ENCODE measurements at regions not wholly inside any gene's neighbourhood (a gene's known extent, or its start where the extent isn't known, plus 50 kb on each side); places are given as distances from the start of the nearest gene placed in this dataset.

GRCh38 chr4:34193451-34194154 lies 2050.7 kb downstream of the ARAP2 start:
- peak; percentile 47 for DNase-seq (ENCODE audit: low read depth)

- no peak for DNase-seq (ENCODE audit: low read depth)
These were observed 2049.7 kb downstream of the ARAP2 start for GRCh38 chr4:34194585-34194984.

- no peak for DNase-seq (ENCODE audit: low read depth)
These were observed 2047.9 kb downstream of the ARAP2 start for GRCh38 chr4:34196375-34196774.

- DNase-seq (ENCODE audit: low read depth) = no peak
These were observed 2045.3 kb downstream of the ARAP2 start for GRCh38 chr4:34198966-34199365.

- no peak for DNase-seq (ENCODE audit: low read depth)
These were observed 2043.8 kb downstream of the ARAP2 start for GRCh38 chr4:34200535-34200934.

GRCh38 chr4:34202154-34202553 lies 2042.2 kb downstream of the ARAP2 start:
- DNase-seq (ENCODE audit: low read depth) = peak; percentile 10

- no peak for DNase-seq (ENCODE audit: low read depth)
These were observed 2023.7 kb downstream of the ARAP2 start for GRCh38 chr4:34220601-34221000.

- DNase-seq (ENCODE audit: low read depth) = no peak
These were observed 2022.3 kb downstream of the ARAP2 start for GRCh38 chr4:34221986-34222385.

GRCh38 chr4:34236118-34236517 lies 2008.2 kb downstream of the ARAP2 start:
- DNase-seq (ENCODE audit: low read depth) = no peak

GRCh38 chr4:34245276-34245675 lies 1999.0 kb downstream of the ARAP2 start:
- no peak for DNase-seq (ENCODE audit: low read depth)

GRCh38 chr4:34250562-34250961 lies 1993.8 kb downstream of the ARAP2 start:
- DNase-seq (ENCODE audit: low read depth) = peak; percentile 65

GRCh38 chr4:34253239-34253638 lies 1991.1 kb downstream of the ARAP2 start:
- DNase-seq (ENCODE audit: low read depth) = no peak

GRCh38 chr4:34258176-34258575 lies 1986.1 kb downstream of the ARAP2 start:
- DNase-seq (ENCODE audit: low read depth) = peak; percentile 33

GRCh38 chr4:34261799-34262314 lies 1982.5 kb downstream of the ARAP2 start:
- DNase-seq (ENCODE audit: low read depth) = no peak

GRCh38 chr4:34269613-34270012 lies 1974.7 kb downstream of the ARAP2 start:
- DNase-seq (ENCODE audit: low read depth) = no peak

GRCh38 chr4:34271479-34272355 lies 1972.6 kb downstream of the ARAP2 start:
- peak; percentile 13 for DNase-seq (ENCODE audit: low read depth)

GRCh38 chr4:34279011-34279410 lies 1965.3 kb downstream of the ARAP2 start:
- no peak for DNase-seq (ENCODE audit: low read depth)

- DNase-seq (ENCODE audit: low read depth) = no peak
These were observed 1964.2 kb downstream of the ARAP2 start for GRCh38 chr4:34280131-34280530.

- DNase-seq (ENCODE audit: low read depth) = no peak
These were observed 1962.5 kb downstream of the ARAP2 start for GRCh38 chr4:34281826-34282225.

GRCh38 chr4:34289489-34289888 lies 1954.8 kb downstream of the ARAP2 start:
- DNase-seq (ENCODE audit: low read depth) = peak; percentile 4

- DNase-seq (ENCODE audit: low read depth) = no peak
These were observed 1954.4 kb downstream of the ARAP2 start for GRCh38 chr4:34289962-34290361.

GRCh38 chr4:34293459-34293858 lies 1950.9 kb downstream of the ARAP2 start:
- no peak for DNase-seq (ENCODE audit: low read depth)

- no peak for DNase-seq (ENCODE audit: low read depth)
These were observed 1934.9 kb downstream of the ARAP2 start for GRCh38 chr4:34309383-34309906.
